GM21619 (cell line): ENCODE measurements at regions not wholly inside any gene's neighbourhood (a gene's known extent, or its start where the extent isn't known, plus 50 kb on each side); places are given as distances from the start of the nearest gene placed in this dataset.
"Not testable (repeated sequence)": the region's sequence is repeated elsewhere in the genome, so short reads cannot be mapped to it uniquely, and the experiment has no call there.

Source experiments
- ATAC-seq: cut with Tn5 transposase; IDR thresholded peaks from one replicate; pipeline ENCODE4 v1.9.1; 2021; ENCODE audit not compliant: unreplicated experiment

- ATAC-seq: not testable (repeated sequence)
Observed at GRCh38 chr7:138252666-138253065, 176.4 kb downstream of the AKR1D1 start.

DNA sequence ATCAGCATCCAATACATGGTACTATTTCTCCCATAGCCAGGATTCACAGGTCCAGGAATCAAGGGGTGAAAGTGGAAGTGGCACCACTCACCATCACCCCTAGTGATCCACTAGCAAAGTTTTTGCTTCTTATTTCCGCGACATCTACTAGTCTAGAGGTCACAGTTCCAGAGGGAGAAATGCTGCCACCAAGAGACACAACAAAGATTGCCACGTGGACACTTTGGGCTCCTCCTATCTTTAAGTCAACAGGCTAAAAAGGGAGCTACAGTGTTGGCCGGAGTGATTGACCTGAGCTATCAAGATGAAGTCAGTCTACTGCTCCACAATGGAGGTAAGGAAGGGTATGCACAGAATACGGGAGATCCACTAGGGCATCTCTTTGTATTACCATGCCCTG, 178.2 kb downstream of the AKR1D1 start:
- ATAC-seq: no peak

DNA sequence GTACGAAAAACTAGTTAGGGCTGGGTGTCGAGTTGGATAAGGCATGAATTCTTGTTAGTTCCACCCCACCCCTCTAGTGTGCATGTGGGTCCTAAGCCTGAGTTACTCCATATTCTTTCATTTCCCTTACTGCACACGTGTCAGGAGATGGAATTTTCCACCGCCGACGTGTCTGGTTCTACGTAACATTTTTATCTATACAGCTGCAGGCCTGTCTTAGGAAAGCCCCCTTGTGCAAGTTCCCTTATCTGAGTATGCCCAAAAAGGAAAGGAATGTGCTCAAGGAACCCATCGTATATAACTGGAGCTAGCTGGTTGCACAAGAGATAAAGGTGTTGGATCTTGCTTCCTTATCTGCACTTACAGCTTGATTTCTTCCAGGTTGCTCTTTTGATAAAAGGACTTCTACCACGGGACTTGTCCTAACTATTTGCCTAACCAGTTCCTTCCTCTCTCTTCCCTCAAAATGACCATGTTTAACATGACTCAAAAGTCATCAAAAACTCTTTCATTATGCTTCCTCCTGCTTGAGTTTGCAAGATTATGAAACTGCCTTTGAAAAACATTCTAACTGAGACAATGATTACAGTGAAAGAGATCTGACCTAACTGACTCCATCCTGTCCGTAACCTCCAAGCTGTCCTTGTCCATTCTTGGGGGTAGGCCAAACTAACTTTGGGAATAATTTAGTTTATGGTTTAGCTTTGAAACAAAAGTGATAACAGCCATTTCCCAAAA, 181.4 kb downstream of the AKR1D1 start:
- no peak for ATAC-seq

GRCh38 chr7:138258197-138258559, 181.9 kb downstream of the AKR1D1 start:
- no peak for ATAC-seq

- ATAC-seq: no peak
Observed at GRCh38 chr7:138259675-138260074, 183.4 kb downstream of the AKR1D1 start.

DNA sequence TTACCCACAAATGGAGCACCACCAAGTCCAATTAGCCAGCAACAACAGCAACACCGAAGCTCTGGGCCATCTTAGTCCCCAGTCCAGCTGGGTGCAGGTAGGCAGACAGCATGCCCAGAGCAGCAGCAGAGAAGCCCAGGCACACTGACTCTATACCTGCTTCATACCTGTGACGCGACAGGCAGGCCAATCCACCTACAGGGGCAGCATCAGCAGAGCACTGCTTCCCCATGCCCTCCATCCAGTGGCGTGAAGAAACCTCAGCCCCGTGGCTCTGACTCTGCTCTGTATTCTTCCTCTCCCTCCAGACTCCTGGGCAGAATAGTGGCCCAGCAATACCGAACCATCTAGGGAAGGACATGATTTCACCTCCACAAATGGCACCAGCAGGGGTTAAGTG, 191.7 kb downstream of the AKR1D1 start:
- ATAC-seq: no peak

GRCh38 chr7:138276891-138277290, 183.2 kb upstream of the TRIM24 start:
- no peak for ATAC-seq

DNA sequence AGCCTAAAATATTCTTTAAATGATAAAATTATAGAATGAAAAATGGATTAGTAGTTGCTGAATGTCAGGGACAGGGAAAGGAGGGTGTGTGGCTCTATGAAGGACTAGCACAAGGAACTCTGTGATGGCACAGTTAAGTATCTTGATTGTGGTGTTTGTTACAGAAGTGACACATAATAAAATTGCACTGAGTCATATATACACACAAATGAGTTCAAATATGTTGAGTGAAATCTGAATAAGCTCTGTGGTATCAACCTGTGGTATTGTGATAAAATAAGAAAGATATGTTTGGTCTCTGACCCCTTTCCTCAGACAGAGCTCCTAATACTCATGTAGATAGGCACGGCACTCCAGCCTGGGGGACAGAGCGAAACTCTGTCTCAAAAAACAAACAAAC, 181.5 kb upstream of the TRIM24 start:
- no peak for ATAC-seq

DNA sequence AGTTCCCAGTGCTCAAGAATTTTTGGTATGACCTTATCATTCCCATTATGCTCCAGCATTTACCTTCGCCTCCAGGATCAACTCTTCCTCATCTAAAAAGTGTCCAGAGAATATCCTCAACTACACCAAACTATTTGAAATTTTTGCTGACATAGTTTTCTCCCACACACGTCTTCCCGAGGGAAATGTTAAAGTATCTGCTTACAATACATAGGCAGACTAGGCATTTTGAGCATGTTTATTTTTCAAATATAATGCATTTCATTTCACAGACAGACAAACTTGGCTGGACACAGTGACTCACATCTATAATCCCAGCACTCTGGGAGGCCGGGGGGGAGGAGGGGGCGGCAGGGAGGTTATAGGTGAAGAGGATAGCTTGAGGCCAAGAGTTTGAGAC, 177.1 kb upstream of the TRIM24 start:
- no peak for ATAC-seq

- ATAC-seq: no peak
Observed at GRCh38 chr7:138285129-138285528, 174.9 kb upstream of the TRIM24 start.

DNA sequence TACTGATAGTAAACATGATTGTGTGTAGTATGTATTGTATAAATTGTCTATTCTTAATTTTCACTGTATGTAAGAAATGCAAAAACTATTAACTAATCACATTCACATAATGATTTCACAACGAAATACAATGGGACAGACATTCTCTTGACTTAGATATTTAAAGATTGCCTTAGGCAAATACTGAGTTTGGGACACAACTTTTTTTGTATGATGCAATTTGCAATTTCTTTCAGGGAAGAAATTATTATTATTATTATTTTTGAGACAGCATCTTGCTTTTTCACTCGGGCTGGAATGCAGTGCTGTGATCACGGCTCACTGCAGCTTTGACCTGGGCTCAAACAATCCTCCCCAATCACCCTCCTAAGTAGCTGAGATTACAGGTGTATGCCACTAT, 173.2 kb upstream of the TRIM24 start:
- ATAC-seq: no peak

- no peak for ATAC-seq
Observed at GRCh38 chr7:138287549-138287948, 172.5 kb upstream of the TRIM24 start.

DNA sequence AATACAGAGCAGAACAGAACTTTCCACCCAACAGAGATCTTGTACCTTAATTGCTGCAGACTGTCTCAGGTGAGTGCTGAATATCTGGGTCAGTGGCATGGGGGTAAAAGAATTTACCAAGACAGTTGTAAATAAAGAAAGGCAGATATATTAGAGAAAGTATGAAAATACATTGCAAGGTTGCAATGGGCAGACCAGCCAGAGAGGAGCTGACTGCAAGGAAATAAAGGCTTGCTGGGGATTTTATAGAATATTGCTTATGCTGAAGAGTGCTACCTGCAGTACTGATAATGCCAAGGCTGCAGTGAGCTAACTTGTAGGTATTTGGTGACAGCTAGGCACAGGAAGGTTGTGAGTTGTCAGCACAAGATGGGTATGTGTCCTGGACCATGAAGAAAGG, 171.0 kb upstream of the TRIM24 start:
- no peak for ATAC-seq

GRCh38 chr7:138289864-138290263, 170.2 kb upstream of the TRIM24 start:
- no peak for ATAC-seq

GRCh38 chr7:138292951-138293350, 167.1 kb upstream of the TRIM24 start:
- ATAC-seq: no peak

DNA sequence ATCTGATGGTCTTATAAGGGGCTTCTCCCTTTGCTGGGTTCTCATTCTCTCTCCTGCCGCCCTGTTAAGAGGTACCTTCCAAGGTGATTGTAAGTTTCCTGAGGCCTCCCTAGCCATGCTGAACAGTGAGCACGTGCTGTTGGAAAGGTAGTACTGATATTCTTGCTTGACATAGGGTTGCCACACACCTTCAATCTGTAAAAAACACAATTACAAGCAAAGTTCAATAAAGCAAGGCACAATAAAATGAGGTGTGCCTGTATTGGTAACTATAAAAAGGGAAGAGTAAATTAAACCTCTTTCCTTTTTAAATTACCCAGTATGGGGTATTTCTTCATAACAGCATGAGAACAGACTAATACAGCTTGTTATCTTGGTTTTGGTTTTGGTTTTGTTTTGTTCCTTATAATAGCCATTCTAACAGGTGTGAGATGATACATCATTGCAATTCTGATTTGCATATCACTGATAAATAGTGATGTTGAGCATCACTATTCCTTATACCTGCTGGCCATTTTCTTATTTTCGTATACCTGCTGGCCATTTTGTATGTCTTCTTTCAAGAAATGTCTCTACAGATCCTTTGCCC, 164.9 kb upstream of the TRIM24 start:
- ATAC-seq: no peak

- no peak for ATAC-seq
Observed at GRCh38 chr7:138297526-138297925, 162.5 kb upstream of the TRIM24 start.

- no peak for ATAC-seq
Observed at GRCh38 chr7:138299066-138299465, 161.0 kb upstream of the TRIM24 start.

- no peak for ATAC-seq
Observed at GRCh38 chr7:138303230-138304070, 156.6 kb upstream of the TRIM24 start.

DNA sequence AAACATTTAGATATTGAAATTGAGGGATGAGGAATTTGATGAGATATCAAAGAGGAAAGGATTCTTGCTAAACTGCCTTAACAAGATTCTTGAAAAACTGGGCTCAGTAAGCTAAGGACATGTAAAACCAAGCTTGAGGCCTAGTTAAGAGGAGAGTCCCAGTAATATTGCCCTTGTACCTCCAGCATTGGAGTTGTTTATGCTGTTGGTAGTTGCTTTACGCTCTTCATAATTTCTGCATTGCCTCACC, 156.1 kb upstream of the TRIM24 start:
- ATAC-seq: no peak

GRCh38 chr7:138307633-138308032, 152.4 kb upstream of the TRIM24 start:
- ATAC-seq: no peak

DNA sequence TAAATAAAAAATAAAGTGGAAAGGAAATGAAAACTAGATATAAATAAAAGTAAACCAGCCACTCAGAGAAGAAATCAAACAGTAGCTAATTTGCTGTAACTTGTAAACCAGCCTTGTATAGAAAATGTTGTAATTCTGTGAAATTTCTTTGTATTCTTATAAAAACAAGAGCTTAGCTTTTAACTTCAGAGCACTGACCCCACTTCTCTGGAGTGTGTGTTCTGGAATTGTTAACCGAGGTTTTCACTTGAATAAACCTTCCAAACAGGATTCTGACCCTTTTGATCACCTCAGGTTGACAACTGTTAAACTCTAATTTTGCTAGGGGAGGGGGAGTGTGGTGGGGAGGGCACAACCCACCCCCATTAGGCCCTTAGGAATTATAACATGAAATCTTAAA, 151.9 kb upstream of the TRIM24 start:
- ATAC-seq: no peak
